ENCODE measurements at regions not wholly inside any gene's neighbourhood (a gene's known extent, or its start where the extent isn't known, plus 50 kb on each side); places are given as distances from the start of the nearest gene placed in this dataset.

DNA sequence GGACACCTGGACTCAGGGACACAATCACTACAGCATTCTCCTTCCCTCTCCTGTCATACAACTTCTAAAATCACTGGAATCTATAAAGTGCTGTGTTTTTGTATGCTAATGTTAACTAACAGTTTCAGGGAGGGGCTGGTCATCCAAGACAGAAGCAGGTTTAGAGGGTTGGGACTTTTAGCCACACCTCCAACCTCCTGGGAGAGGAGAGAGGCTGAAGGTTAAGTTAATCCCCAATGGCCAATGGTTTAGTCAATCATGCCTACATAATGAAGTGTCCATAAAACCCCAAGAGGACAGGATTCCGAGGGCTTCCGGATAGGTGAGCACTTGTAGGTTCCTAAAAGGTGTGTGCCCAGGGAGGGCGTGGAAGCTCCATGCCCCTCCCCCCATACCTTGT lies 219.3 kb upstream of the CTNNB1 start:
- TF ChIP-seq, protein P1, sequence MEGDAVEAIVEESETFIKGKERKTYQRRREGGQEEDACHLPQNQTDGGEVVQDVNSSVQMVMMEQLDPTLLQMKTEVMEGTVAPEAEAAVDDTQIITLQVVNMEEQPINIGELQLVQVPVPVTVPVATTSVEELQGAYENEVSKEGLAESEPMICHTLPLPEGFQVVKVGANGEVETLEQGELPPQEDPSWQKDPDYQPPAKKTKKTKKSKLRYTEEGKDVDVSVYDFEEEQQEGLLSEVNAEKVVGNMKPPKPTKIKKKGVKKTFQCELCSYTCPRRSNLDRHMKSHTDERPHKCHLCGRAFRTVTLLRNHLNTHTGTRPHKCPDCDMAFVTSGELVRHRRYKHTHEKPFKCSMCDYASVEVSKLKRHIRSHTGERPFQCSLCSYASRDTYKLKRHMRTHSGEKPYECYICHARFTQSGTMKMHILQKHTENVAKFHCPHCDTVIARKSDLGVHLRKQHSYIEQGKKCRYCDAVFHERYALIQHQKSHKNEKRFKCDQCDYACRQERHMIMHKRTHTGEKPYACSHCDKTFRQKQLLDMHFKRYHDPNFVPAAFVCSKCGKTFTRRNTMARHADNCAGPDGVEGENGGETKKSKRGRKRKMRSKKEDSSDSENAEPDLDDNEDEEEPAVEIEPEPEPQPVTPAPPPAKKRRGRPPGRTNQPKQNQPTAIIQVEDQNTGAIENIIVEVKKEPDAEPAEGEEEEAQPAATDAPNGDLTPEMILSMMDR (conservative IDR thresholded peaks at IDR 0.05; ENCODE audit: low read length) = no peak
- no peak for TF ChIP-seq EZH2phosphoT487 (IDR thresholded peaks at IDR 0.05; ENCODE audit: borderline replicate concordance, low read depth, low read length)

All from OCI-LY7 (cell line).